B cell (primary cell): ENCODE measurements at regions not wholly inside any gene's neighbourhood (a gene's known extent, or its start where the extent isn't known, plus 50 kb on each side); places are given as distances from the start of the nearest gene placed in this dataset.

Source experiments
- ATAC-seq: fragments of 200-7000 bp; cut with Tn5 transposase; one replicate; pipeline ENCODE4 v1.10.0; 2021; ENCODE audit warnings: low read depth, mild to moderate bottlenecking, moderate number of reproducible peaks, moderate library complexity
- CTCF ChIA-PET: fragments of 350-600 bp; sonication (Branson Sonifier 250); formaldehyde crosslinking; loops from one replicate; lab custom pipeline; 2021; ENCODE audit warnings: antibody characterized with exemption, inconsistent platforms; lab: Charles Lee
- POLR2A ChIA-PET: fragments of 350-600 bp; sonication (Branson Sonifier 250); formaldehyde crosslinking; loops from one replicate; lab custom pipeline; 2021; ENCODE audit warnings: antibody characterized with exemption; lab: Charles Lee
- DNase-seq: peaks from one replicate; pipeline ENCODE4 v3.0.0; 2013
- H2AFZ ChIP-seq: 2 replicates; pipeline ENCODE4 v1.6.1; 2012; ENCODE audit warnings: mild to moderate bottlenecking, low read depth, low read length; ENCODE audit not compliant: insufficient read depth, poor library complexity, severe bottlenecking
- H3K27ac ChIP-seq, 2 donors: 1 replicate in 1 of 2; 2 replicates in 1 of 2; pipeline ENCODE4 v1.5.1; 2012 to 2013; ENCODE audit warnings: low read length in 2 of 2, mild to moderate bottlenecking in 2 of 2, moderate library complexity in 1 of 2
- H3K27me3 ChIP-seq, 4 experiments: fragments of 200-600 bp in 1 of 4; sonication (generic) in 1 of 4; replicated peaks in 1 of 4; 1 replicate in 2 of 4; 2 replicates in 2 of 4; pipeline versions ENCODE4 v1.6.1 to v1.7.0; 2013 to 2016; ENCODE audit warnings: low read length in 3 of 4, mild to moderate bottlenecking in 2 of 4, mixed read lengths in 1 of 4, moderate library complexity in 1 of 4; ENCODE audit not compliant: insufficient read depth in 4 of 4, control insufficient read depth in 3 of 4; ENCODE audit errors: control extremely low read depth in 1 of 4
- H3K36me3 ChIP-seq, 2 experiments: replicated peaks in 1 of 2; 1 replicate in 1 of 2; 2 replicates in 1 of 2; pipeline versions ENCODE4 v1.6.1 to v1.7.1; 2013; ENCODE audit warnings: low read length in 1 of 2; ENCODE audit not compliant: insufficient read depth in 2 of 2, control insufficient read depth in 1 of 2; ENCODE audit errors: control extremely low read depth in 1 of 2, extremely low read depth in 1 of 2
- H3K4me1 ChIP-seq, 2 donors: fragments of 200-600 bp in 1 of 2; sonication (generic) in 1 of 2; 1 replicate in 1 of 2; 2 replicates in 1 of 2; pipeline versions ENCODE4 v1.5.1 to v1.6.1; 2013 to 2017; ENCODE audit warnings: low read length in 2 of 2; ENCODE audit not compliant: control insufficient read depth in 2 of 2, insufficient read depth in 2 of 2
- H3K4me2 ChIP-seq: replicated peaks from 2 replicates; pipeline ENCODE3; 2012; ENCODE audit warnings: mild to moderate bottlenecking, low read depth, low read length; ENCODE audit not compliant: poor library complexity, severe bottlenecking
- H3K4me3 ChIP-seq, 5 experiments: fragments of 200-600 bp in 1 of 5; sonication (generic) in 1 of 5; 1 replicate in 3 of 5; 2 replicates in 2 of 5; pipeline versions ENCODE4 v1.5.1 to v1.7.0; 2011 to 2016; ENCODE audit warnings: low read length in 4 of 5, mild to moderate bottlenecking in 4 of 5, low read depth in 2 of 5, control low read depth in 1 of 5, moderate library complexity in 1 of 5; ENCODE audit not compliant: insufficient read depth in 1 of 5; ENCODE audit errors: control extremely low read depth in 1 of 5, extremely low read depth in 1 of 5
- H3K79me2 ChIP-seq: fragments of 200-600 bp; sonication (generic); one replicate; pipeline ENCODE4 v1.6.0; 2016; ENCODE audit warnings: low read length; ENCODE audit not compliant: control insufficient read depth, insufficient read depth
- H3K9ac ChIP-seq: fragments of 200-600 bp; sonication (generic); 2 replicates; pipeline ENCODE4 v1.6.1; 2017; ENCODE audit warnings: mild to moderate bottlenecking, low read length, moderate library complexity
- H3K9me3 ChIP-seq, 3 donors: one replicate each; pipeline versions ENCODE4 v1.6.1 to v1.7.1; 2013; ENCODE audit warnings: low read length in 2 of 3; ENCODE audit not compliant: control insufficient read depth in 2 of 3, insufficient read depth in 1 of 3; ENCODE audit errors: control extremely low read depth in 1 of 3
- H4K20me1 ChIP-seq: 2 replicates; pipeline ENCODE4 v1.6.0; 2012; ENCODE audit warnings: mild to moderate bottlenecking, low read length; ENCODE audit not compliant: insufficient read depth, control insufficient read depth, poor library complexity, severe bottlenecking
- H3K27ac Mint-ChIP-seq: one replicate; pipeline ENCODE4 v1.8.0; 2021; ENCODE audit warnings: mixed read lengths
- H3K27me3 Mint-ChIP-seq: one replicate; pipeline ENCODE4 v1.8.0; 2021; ENCODE audit warnings: mixed read lengths
- H3K4me1 Mint-ChIP-seq: one replicate; pipeline ENCODE4 v1.8.0; 2021; ENCODE audit warnings: mixed read lengths
- H3K4me3 Mint-ChIP-seq: one replicate; pipeline ENCODE4 v1.8.0; 2021; ENCODE audit warnings: mixed read lengths
- H3K9me3 Mint-ChIP-seq: one replicate; pipeline ENCODE4 v1.8.0; 2022; ENCODE audit warnings: mixed read lengths; ENCODE audit not compliant: insufficient read depth
- EZH2 ChIP-seq: IDR thresholded peaks from 2 replicates; pipeline ENCODE4 v1.6.1; 2012; ENCODE audit warnings: borderline replicate concordance, low read depth, mild to moderate bottlenecking, moderate library complexity, low read length; ENCODE audit not compliant: insufficient read depth, poor library complexity, severe bottlenecking
- WGBS: methylation state at CpG from one replicate; pipeline ENCODE4 v1.1.5; 2013; ENCODE audit warnings: missing lambda C conversion rate; ENCODE audit not compliant: insufficient coverage; 5-methylcytosine and 5-hydroxymethylcytosine counted together
- intact Hi-C: fragments of 100-400 bp; cut with micrococcal nuclease; formaldehyde crosslinking; loops from one replicate; pipeline ENCODE4 v1.10.0; 2022
- TF ChIP-seq, protein P1 (sequence below): fragments of 200-600 bp; IDR thresholded peaks from one replicate; pipeline ENCODE4 v1.8.0; 2022; ENCODE audit warnings: antibody characterized with exemption, mild to moderate bottlenecking

- peak overlapping the region; percentile 22 for H3K27ac Mint-ChIP-seq
- ATAC-seq = peak; percentile 56
Measured at GRCh38 chr2:166727095-166727494, 161.2 kb upstream of the XIRP2 start.

More at GRCh38 chr2:166727095-166727494, 161.2 kb upstream of the XIRP2 start:
- Histone ChIP-seq H3K4me1 (peaks cover 11 to 16% of the 10 kb centered on the region in 2 donors), H4K20me1 (no peaks in the 10 kb centered on the region), H3K9me3 (peaks cover 2 to 8% (median 4%) of the 10 kb centered on the region in 3 donors), H3K36me3 (no peaks in the 10 kb centered on the region), H3K9ac (no peak overlapping the region), H2AFZ (no peak overlapping the region), H3K4me3 (no peak overlapping the region), H3K27me3 (no peaks in the 10 kb centered on the region), H3K79me2 (no peaks in the 10 kb centered on the region), H3K27ac (peak overlapping the region in 1 of 2 donors; percentile 7), H3K4me2 (peak overlapping the region; percentile 0)
- no peaks in the 10 kb centered on the region for H3K27me3 Mint-ChIP-seq
- WGBS = no CpG with 5 or more reads among the region's 2 CpGs
- DNase-seq = peak; percentile 44
- TF ChIP-seq, protein P1, sequence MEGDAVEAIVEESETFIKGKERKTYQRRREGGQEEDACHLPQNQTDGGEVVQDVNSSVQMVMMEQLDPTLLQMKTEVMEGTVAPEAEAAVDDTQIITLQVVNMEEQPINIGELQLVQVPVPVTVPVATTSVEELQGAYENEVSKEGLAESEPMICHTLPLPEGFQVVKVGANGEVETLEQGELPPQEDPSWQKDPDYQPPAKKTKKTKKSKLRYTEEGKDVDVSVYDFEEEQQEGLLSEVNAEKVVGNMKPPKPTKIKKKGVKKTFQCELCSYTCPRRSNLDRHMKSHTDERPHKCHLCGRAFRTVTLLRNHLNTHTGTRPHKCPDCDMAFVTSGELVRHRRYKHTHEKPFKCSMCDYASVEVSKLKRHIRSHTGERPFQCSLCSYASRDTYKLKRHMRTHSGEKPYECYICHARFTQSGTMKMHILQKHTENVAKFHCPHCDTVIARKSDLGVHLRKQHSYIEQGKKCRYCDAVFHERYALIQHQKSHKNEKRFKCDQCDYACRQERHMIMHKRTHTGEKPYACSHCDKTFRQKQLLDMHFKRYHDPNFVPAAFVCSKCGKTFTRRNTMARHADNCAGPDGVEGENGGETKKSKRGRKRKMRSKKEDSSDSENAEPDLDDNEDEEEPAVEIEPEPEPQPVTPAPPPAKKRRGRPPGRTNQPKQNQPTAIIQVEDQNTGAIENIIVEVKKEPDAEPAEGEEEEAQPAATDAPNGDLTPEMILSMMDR = no peak
- TF ChIP-seq EZH2 = no peak
- CTCF ChIA-PET = no interaction called here
- H3K9me3 Mint-ChIP-seq = no peaks in the 10 kb centered on the region
- H3K4me1 Mint-ChIP-seq = peaks cover 26% of the 10 kb centered on the region
- POLR2A ChIA-PET = no interaction called here
- peak overlapping the region; percentile 23 for H3K4me3 Mint-ChIP-seq
- intact Hi-C loops = no loop called here
